ENCODE measurements at regions not wholly inside any gene's neighbourhood (a gene's known extent, or its start where the extent isn't known, plus 50 kb on each side); places are given as distances from the start of the nearest gene placed in this dataset.
A peak's percentile ranks its signal among the peaks of the same experiment; 100 is the strongest.

DNA sequence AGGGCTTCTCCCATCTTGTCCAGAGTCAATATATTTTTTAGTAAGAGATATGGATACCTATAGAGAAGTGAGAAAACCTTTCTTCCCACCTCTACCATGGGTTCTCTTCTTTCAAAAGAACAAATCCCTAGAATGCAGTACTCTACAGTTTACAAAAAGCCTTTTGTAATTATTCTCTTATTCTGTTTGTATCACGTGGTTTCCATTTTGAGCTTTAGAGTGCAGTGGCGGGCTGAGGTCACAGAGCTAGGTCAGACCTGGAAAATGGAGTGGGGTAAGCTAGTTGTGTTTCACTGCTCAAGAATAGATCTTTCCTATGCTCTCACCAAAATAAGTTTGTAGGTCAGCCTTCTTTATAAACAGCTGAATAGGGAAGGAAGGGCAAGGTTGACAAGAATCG is 85.3 kb upstream of the MAF start:
- TF ChIP-seq, protein P1, sequence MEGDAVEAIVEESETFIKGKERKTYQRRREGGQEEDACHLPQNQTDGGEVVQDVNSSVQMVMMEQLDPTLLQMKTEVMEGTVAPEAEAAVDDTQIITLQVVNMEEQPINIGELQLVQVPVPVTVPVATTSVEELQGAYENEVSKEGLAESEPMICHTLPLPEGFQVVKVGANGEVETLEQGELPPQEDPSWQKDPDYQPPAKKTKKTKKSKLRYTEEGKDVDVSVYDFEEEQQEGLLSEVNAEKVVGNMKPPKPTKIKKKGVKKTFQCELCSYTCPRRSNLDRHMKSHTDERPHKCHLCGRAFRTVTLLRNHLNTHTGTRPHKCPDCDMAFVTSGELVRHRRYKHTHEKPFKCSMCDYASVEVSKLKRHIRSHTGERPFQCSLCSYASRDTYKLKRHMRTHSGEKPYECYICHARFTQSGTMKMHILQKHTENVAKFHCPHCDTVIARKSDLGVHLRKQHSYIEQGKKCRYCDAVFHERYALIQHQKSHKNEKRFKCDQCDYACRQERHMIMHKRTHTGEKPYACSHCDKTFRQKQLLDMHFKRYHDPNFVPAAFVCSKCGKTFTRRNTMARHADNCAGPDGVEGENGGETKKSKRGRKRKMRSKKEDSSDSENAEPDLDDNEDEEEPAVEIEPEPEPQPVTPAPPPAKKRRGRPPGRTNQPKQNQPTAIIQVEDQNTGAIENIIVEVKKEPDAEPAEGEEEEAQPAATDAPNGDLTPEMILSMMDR (conservative IDR thresholded peaks at IDR 0.05) = no peak
- Histone ChIP-seq H4K5ac (ENCODE audit: insufficient read length, low read depth, low read length) (no peak overlapping the region), H3K23ac (ENCODE audit: insufficient read length, low read depth, low read length) (no peak overlapping the region), H4K91ac (ENCODE audit: insufficient read length, low read depth, low read length) (no peak overlapping the region), H2BK20ac (ENCODE audit: low read depth, low read length, poor library complexity, severe bottlenecking) (no peak overlapping the region), H2BK5ac (ENCODE audit: insufficient read length, low read length) (no peak overlapping the region), H2AK5ac (ENCODE audit: insufficient read length, low read length) (no peak overlapping the region), H4K20me1 (ENCODE audit: control insufficient read depth, insufficient read depth, insufficient read length) (no peaks in the 10 kb centered on the region), H3K9me3 (ENCODE audit: control insufficient read depth, low read depth, low read length) (no peaks in the 10 kb centered on the region), H3K18ac (ENCODE audit: insufficient read length, low read depth, low read length) (no peak overlapping the region), H3K79me2 (ENCODE audit: insufficient read depth, low read length) (no peaks in the 10 kb centered on the region), H3K9ac (ENCODE audit: extremely low read depth, insufficient read length, low read length) (no peak overlapping the region), H3K27me3 (ENCODE audit: insufficient read depth, low read length) (no peaks in the 10 kb centered on the region), H3K4ac (ENCODE audit: low read depth, low read length) (no peak overlapping the region), H2BK15ac (ENCODE audit: low read depth, low read length) (no peak overlapping the region), H3K56ac (ENCODE audit: insufficient read length, low read depth, low read length) (no peak overlapping the region), H3K23me2 (ENCODE audit: insufficient read length, low read depth, low read length, poor library complexity, severe bottlenecking) (no peaks in the 10 kb centered on the region), H4K8ac (replicated peaks; ENCODE audit: insufficient read length, low read depth, low read length) (no peak overlapping the region), H2BK120ac (ENCODE audit: low read depth, low read length, poor library complexity, severe bottlenecking) (no peak overlapping the region), H2AFZ (ENCODE audit: low read length) (no peak overlapping the region), H3K14ac (ENCODE audit: insufficient read depth, low read length) (no peak overlapping the region), H3K27ac (ENCODE audit: insufficient read length, low read depth, low read length) (no peak overlapping the region), H3K4me2 (ENCODE audit: insufficient read depth, insufficient read length, low read length) (no peak overlapping the region), H3K79me1 (ENCODE audit: insufficient read depth, low read depth, low read length, poor library complexity, severe bottlenecking) (no peaks in the 10 kb centered on the region), H3K4me1 (ENCODE audit: insufficient read depth, low read length) (no peaks in the 10 kb centered on the region), H3T11ph (ENCODE audit: low read length) (no peak overlapping the region), H2BK12ac (ENCODE audit: insufficient read length, low read depth, low read length) (no peak overlapping the region)
- Mint-ChIP-seq H3K4me3 (no peak overlapping the region), H3K9me3 (no peaks in the 10 kb centered on the region), H3K36me3 (ENCODE audit: insufficient read depth in 1 of 3, low read depth in 3 of 3) (no peaks in the 10 kb centered on the region; a peak in 1 of 7 replicates), H3K4me1 (no peaks in the 10 kb centered on the region), H3K27me3 (ENCODE audit: low read depth) (no peaks in the 10 kb centered on the region), H3K27ac (peak overlapping the region in 1 of 3 experiments; percentile 21; a peak in 1 of 7 replicates)
- WGBS (ENCODE audit: extremely low coverage, insufficient read length, low lambda C conversion rate) = no CpG with 5 or more reads among the region's 3 CpGs
- DNase-seq = no peak

Measured in H9 (cell line).